GM23338 (cell line): ENCODE measurements at regions not wholly inside any gene's neighbourhood (a gene's known extent, or its start where the extent isn't known, plus 50 kb on each side); places are given as distances from the start of the nearest gene placed in this dataset.

Experiments
- ATAC-seq: fragments of 200-7000 bp; cut with Tn5 transposase; 3 replicates; pipeline ENCODE4 v1.9.1; 2020
- DNase-seq: peaks from one replicate; pipeline ENCODE4 v3.0.0-alpha.2; 2015; ENCODE audit warnings: low spot score
- H2AFZ ChIP-seq: fragments of 200-600 bp; sonication (generic); 2 replicates; pipeline ENCODE4 v1.8.0; 2016; ENCODE audit warnings: antibody characterized with exemption, mild to moderate bottlenecking, moderate library complexity
- H3F3A ChIP-seq: fragments of 200-600 bp; sonication (generic); replicated peaks from 2 replicates; pipeline ENCODE4 v1.8.0; 2017; ENCODE audit warnings: antibody characterized with exemption, mixed run types, low read depth
- H3K27ac ChIP-seq: fragments of 200-600 bp; sonication (generic); 2 replicates; pipeline ENCODE4 v1.6.1; 2016; ENCODE audit warnings: low read depth
- H3K27me3 ChIP-seq: fragments of 200-600 bp; sonication (generic); 2 replicates; pipeline ENCODE4 v1.8.0; 2016; ENCODE audit warnings: mild to moderate bottlenecking, mixed run types, moderate library complexity; ENCODE audit not compliant: insufficient read depth
- H3K36me3 ChIP-seq: fragments of 200-600 bp; sonication (generic); 2 replicates; pipeline ENCODE4 v1.8.0; 2016; ENCODE audit warnings: mild to moderate bottlenecking; ENCODE audit not compliant: insufficient read depth
- H3K4me1 ChIP-seq: fragments of 200-600 bp; sonication (generic); 2 replicates; pipeline ENCODE4 v1.8.0; 2016; ENCODE audit warnings: mild to moderate bottlenecking, moderate library complexity; ENCODE audit not compliant: insufficient read depth
- H3K4me2 ChIP-seq: fragments of 200-600 bp; sonication (generic); 2 replicates; pipeline ENCODE4 v1.7.1; 2017; ENCODE audit warnings: mixed run types
- H3K4me3 ChIP-seq: fragments of 200-600 bp; sonication (generic); 2 replicates; pipeline ENCODE4 v1.6.1; 2016; ENCODE audit warnings: mixed run types
- H3K79me2 ChIP-seq: fragments of 200-600 bp; sonication (generic); replicated peaks from 2 replicates; pipeline ENCODE4 v1.8.0; 2017; ENCODE audit warnings: mild to moderate bottlenecking; ENCODE audit not compliant: insufficient read depth
- H3K9me2 ChIP-seq: fragments of 200-600 bp; sonication (generic); 2 replicates; pipeline ENCODE4 v1.8.0; 2017; ENCODE audit not compliant: insufficient read depth
- H4K20me1 ChIP-seq: fragments of 200-600 bp; sonication (generic); replicated peaks from 2 replicates; pipeline ENCODE4 v1.8.0; 2017; ENCODE audit warnings: mild to moderate bottlenecking; ENCODE audit not compliant: insufficient read depth
- H3K27ac Mint-ChIP-seq: 2 replicates; pipeline ENCODE4 v1.8.0; 2020; ENCODE audit warnings: inconsistent platforms, mild to moderate bottlenecking, moderate library complexity, mixed read lengths
- H3K27me3 Mint-ChIP-seq: 3 replicates; pipeline ENCODE4 v1.8.0; 2022; ENCODE audit warnings: low read depth, mild to moderate bottlenecking, moderate library complexity, mixed read lengths, inconsistent platforms; ENCODE audit not compliant: insufficient read depth, poor library complexity
- H3K36me3 Mint-ChIP-seq: 3 replicates; pipeline ENCODE4 v1.8.0; 2021; ENCODE audit warnings: low read depth, mild to moderate bottlenecking, inconsistent platforms, moderate library complexity, mixed read lengths
- H3K4me1 Mint-ChIP-seq: 3 replicates; pipeline ENCODE4 v1.8.0; 2020; ENCODE audit warnings: mild to moderate bottlenecking, inconsistent platforms, mixed read lengths
- H3K4me3 Mint-ChIP-seq: 3 replicates; pipeline ENCODE4 v1.8.0; 2021; ENCODE audit warnings: moderate library complexity, mild to moderate bottlenecking, inconsistent platforms, mixed read lengths
- H3K9me3 Mint-ChIP-seq: 3 replicates; pipeline ENCODE4 v1.8.0; 2020; ENCODE audit warnings: moderate library complexity, mild to moderate bottlenecking, inconsistent platforms, mixed read lengths
- CREB1 ChIP-seq: fragments of 250-450 bp; sonication (Bioruptor Pico); IDR thresholded peaks from 2 replicates; pipeline ENCODE4 v1.5.0; 2020; ENCODE audit warnings: low read depth, mild to moderate bottlenecking, moderate library complexity
- CTCF ChIP-seq, 2 experiments: fragments of 200-600 bp in 1 of 2; sonication (generic) in 1 of 2; conservative IDR thresholded peaks; 2 replicates each; pipeline versions ENCODE4 v1.5.1 to v1.6.1; 2016 to 2017; ENCODE audit warnings: antibody characterized with exemption in 2 of 2, low read depth in 2 of 2, mild to moderate bottlenecking in 2 of 2, moderate library complexity in 1 of 2
- ETS1 ChIP-seq: IDR thresholded peaks from 2 replicates; pipeline ENCODE4 v1.6.1; 2016; ENCODE audit warnings: antibody characterized with exemption
- EZH2 ChIP-seq: fragments of 200-600 bp; sonication (generic); IDR thresholded peaks from one replicate; pipeline ENCODE4 v1.8.0; 2017; ENCODE audit warnings: antibody characterized with exemption, mild to moderate bottlenecking, low read depth; ENCODE audit not compliant: unreplicated experiment
- EZH2phosphoT487 ChIP-seq: fragments of 200-600 bp; sonication (generic); IDR thresholded peaks from one replicate; pipeline ENCODE4 v1.8.1; 2018; ENCODE audit warnings: antibody characterized with exemption; ENCODE audit not compliant: unreplicated experiment
- JUNB ChIP-seq: IDR thresholded peaks from one replicate; pipeline ENCODE4 v1.6.1; 2016; ENCODE audit warnings: antibody characterized with exemption; ENCODE audit not compliant: unreplicated experiment
- NANOG ChIP-seq: IDR thresholded peaks from 2 replicates; pipeline ENCODE4 v1.6.1; 2016; ENCODE audit warnings: antibody characterized with exemption, borderline replicate concordance
- POLR2AphosphoS5 ChIP-seq: IDR thresholded peaks from 2 replicates; pipeline ENCODE4 v1.6.1; 2016; ENCODE audit warnings: antibody characterized with exemption, low read depth
- REST ChIP-seq: IDR thresholded peaks from one replicate; pipeline ENCODE4 v1.6.1; 2018; ENCODE audit warnings: antibody characterized with exemption; ENCODE audit not compliant: unreplicated experiment
- STAT1 ChIP-seq: IDR thresholded peaks from one replicate; pipeline ENCODE4 v1.6.1; 2016; ENCODE audit warnings: antibody characterized with exemption; ENCODE audit not compliant: unreplicated experiment
- ZNF114 ChIP-seq: fragments of 250-450 bp; sonication (Bioruptor Pico); IDR thresholded peaks from 2 replicates; pipeline ENCODE4 v1.5.0; 2020; ENCODE audit warnings: mild to moderate bottlenecking, moderate library complexity
- ZNF331 ChIP-seq: fragments of 250-450 bp; sonication (Bioruptor Pico); IDR thresholded peaks from 2 replicates; pipeline ENCODE4 v1.5.0; 2020; ENCODE audit warnings: low read depth, mild to moderate bottlenecking, moderate library complexity
- ZNF462 ChIP-seq: fragments of 250-450 bp; sonication (Bioruptor Pico); IDR thresholded peaks from 2 replicates; pipeline ENCODE4 v1.5.0; 2020; ENCODE audit warnings: mild to moderate bottlenecking, moderate library complexity

GRCh38 chr2:167753142-167753541, 494.3 kb downstream of the STK39 start:
- Mint-ChIP-seq H3K4me3 (no peak overlapping the region), H3K27me3 (peaks cover 5% of the 10 kb centered on the region), H3K4me1 (peaks cover 58% of the 10 kb centered on the region), H3K36me3 (no peaks in the 10 kb centered on the region), H3K9me3 (no peaks in the 10 kb centered on the region), H3K27ac (no peak overlapping the region)
- no peaks in the 10 kb centered on the region for H4K20me1 ChIP-seq
- H3K9me2 ChIP-seq: peaks cover 8% of the 10 kb centered on the region; the same call in 1 of the 2 replicates
- no peaks in the 10 kb centered on the region for H3K79me2 ChIP-seq
- H3K27me3 ChIP-seq: no peaks in the 10 kb centered on the region
- peaks cover 53% of the 10 kb centered on the region for H3K4me1 ChIP-seq
- no peak overlapping the region for H3K4me3 ChIP-seq
- TF ChIP-seq ZNF462 (CRISPR knock-in tag) (no peak), NANOG (no peak), POLR2AphosphoS5 (no peak), STAT1 (no peak), EZH2 (no peak), ZNF331 (CRISPR knock-in tag) (no peak), ZNF114 (no peak), CTCF (conservative IDR thresholded peaks at IDR 0.05; ENCODE audit: low read depth in 2 of 2) (no peak), CREB1 (no peak), EZH2phosphoT487 (no peak), JUNB (no peak), REST (no peak), ETS1 (no peak)
- H3F3A ChIP-seq: no peaks in the 10 kb centered on the region
- no peak overlapping the region for H3K4me2 ChIP-seq
- ATAC-seq (peak; percentile 34), DNase-seq (no peak)
- no peak overlapping the region for H2AFZ ChIP-seq
- no peaks in the 10 kb centered on the region for H3K36me3 ChIP-seq
- peak overlapping the region; percentile 15; the same call in 1 of the 2 replicates for H3K27ac ChIP-seq
